GM10248 (cell line): ENCODE measurements at regions not wholly inside any gene's neighbourhood (a gene's known extent, or its start where the extent isn't known, plus 50 kb on each side); places are given as distances from the start of the nearest gene placed in this dataset.

ENCODE experiments used
- CTCF ChIA-PET: fragments of 300-600 bp; sonication (Branson Sonifier 250); formaldehyde crosslinking; extraction: SDS; loops from one replicate; lab custom pipeline; 2021; ENCODE audit warnings: antibody characterized with exemption; lab: Yijun Ruan, JAX
- POLR2A ChIA-PET: fragments of 350-650 bp; sonication (Branson Sonifier 250); formaldehyde crosslinking; extraction: SDS; loops from one replicate; lab custom pipeline; 2020; ENCODE audit warnings: antibody characterized with exemption; lab: Yijun Ruan, JAX
- DNase-seq: peaks from one replicate; pipeline ENCODE4 v3.0.0; 2012; ENCODE audit errors: extremely low spot score
- CTCF ChIP-seq: IDR thresholded peaks from 2 replicates; pipeline ENCODE4 v1.5.1; 2012; ENCODE audit warnings: mild to moderate bottlenecking, low read depth; ENCODE audit errors: extremely low read depth, missing control alignments, control extremely low read depth

DNA sequence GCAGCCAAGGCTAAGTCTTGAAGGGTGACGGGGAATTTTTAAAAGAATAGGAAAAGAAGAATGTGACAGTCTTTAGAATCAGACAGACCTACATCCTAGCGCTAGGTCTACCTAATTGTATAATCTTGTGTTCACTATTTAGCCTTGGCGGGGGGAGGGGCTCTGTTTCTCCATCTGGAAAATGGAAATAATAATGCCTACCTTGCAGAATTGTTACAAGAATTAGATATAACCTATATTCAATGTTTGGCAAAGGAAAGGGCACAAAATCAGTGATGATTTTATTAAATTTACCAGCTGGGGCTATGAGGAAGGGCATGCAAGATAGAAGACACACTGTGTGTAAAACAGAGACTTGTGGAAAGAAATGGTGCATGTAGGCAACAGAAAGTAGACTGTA, 154.8 kb downstream of the ZBTB18 start:
- ChIA-PET CTCF (no interaction called here), POLR2A (no interaction called here)
- no peak for DNase-seq
- TF ChIP-seq CTCF, result no peak

DNA sequence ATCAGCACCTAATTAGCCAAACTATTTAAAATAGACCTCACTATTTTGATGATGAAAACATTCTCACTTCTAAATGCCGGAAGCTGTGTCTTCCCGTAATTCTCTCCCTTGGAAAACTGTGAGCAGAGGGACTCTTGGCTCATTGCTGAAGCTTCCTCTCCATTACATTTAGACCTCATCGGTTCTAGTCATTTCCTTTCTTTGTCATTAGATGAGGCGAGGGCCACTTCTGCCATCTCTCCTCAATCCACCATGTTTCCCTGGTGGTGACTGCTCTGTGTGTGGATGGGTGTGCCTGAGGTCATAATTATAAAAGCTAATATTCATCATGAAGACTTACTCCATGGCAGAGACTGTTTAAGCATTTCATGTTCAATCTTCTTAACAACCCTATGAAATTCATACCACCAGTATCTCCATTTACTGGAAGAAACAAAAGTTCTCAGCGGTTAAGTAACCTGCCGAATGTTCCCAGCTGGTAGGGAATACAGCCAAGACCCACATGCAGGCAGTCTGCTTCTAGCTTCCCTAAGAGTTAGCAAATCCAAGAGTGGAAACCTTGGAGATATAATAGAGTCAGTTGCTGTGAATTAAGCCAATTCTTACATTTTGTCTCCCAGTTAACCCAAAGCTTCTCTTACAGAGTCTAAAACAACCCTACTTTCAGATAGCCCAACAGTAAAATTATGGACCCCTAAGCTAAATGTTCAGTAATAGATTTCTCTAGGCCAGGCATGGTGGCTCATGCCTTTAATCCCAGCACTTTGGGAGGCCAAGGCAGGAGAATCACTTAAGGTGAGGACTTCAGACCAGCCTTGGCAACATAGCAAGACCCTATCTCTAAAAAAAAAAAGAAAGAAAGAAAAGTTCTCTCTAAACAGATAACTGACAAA, 156.2 kb downstream of the ZBTB18 start:
- ChIA-PET POLR2A (no interaction called here), CTCF (interaction anchor here (1.2 kb wide), 1 partner anchor 65 kb away, joined by 4 read pairs; no protein-coding TSS in a partner anchor)
- no peak for TF ChIP-seq CTCF
- no peak for DNase-seq

GRCh38 chr1:244207935-244208244, 156.8 kb downstream of the ZBTB18 start:
- CTCF ChIA-PET, result no interaction called here
- no peak for DNase-seq
- TF ChIP-seq CTCF, result no peak
- POLR2A ChIA-PET, result no interaction called here

DNA sequence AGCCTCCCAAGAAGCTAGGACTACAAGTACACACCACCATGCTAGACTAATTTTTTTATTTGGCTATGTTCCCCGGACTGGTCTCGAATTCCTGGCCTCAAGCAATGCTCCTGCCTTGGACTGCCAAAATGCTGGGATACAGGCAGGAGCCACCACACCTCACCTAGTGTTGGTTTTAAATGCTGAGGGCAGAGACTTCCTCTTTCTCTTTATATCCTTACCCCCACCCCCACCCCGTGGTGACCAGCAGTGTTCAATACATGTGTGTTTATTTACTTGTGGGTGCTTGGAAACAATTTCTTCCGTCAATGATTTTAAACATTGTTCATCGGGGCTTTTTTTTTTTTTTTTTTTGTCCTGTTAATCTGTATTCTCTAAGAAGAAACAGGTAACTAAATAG, 158.9 kb downstream of the ZBTB18 start:
- CTCF ChIA-PET, result interaction anchor here (1.7 kb wide), 1 partner anchor 10 kb away, joined by 4 read pairs; no protein-coding TSS in a partner anchor
- no peak for DNase-seq
- POLR2A ChIA-PET, result interaction anchor here (0.7 kb wide), 1 partner anchor 58 kb away, joined by 5 read pairs; no protein-coding TSS in a partner anchor

DNA sequence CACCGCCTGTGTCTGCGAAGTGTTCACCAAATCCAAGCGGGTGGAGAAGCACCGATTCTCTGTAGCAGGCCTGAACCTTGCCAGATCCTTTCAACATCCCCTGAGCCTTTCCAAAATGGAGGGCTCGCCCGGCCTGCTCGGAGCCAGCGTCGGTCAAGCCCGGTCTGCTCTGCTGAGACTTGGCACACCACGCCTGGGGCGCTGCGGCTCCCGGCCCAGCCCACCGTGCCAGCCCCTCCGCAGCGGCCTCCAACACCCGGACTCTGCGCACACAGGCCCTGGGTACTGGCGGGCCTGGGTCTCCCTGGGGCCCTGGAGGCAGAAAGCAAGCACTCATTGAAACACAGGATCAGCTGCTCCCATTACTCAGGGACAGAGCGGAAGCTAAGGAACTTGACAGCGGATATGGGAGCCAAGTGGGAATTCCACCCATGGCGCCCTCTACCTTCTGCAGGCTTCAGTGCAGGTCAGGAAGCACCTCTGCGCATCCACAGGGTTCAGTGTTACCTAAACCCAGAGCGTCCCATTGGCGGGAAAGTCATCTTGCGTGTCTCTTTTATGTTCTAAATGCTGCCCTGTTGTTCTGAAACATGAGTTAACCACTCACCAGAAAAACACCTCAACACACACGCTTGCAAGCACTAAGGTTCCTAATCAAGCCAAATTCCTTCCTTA, 159.9 kb downstream of the ZBTB18 start:
- DNase-seq, result no peak
- ChIA-PET POLR2A (no interaction called here), CTCF (no interaction called here)
- TF ChIP-seq CTCF, result no peak

More for the DNA sequence above, 158.9 kb downstream of the ZBTB18 start:
- TF ChIP-seq CTCF, result no peak

GRCh38 chr1:244211559-244211944, 160.5 kb downstream of the ZBTB18 start:
- DNase-seq, result no peak

More at GRCh38 chr1:244211559-244211944, 160.5 kb downstream of the ZBTB18 start:
- ChIA-PET CTCF (no interaction called here), POLR2A (no interaction called here)
- TF ChIP-seq CTCF, result no peak
